HG03064 (cell line): ENCODE measurements at regions not wholly inside any gene's neighbourhood (a gene's known extent, or its start where the extent isn't known, plus 50 kb on each side); places are given as distances from the start of the nearest gene placed in this dataset.
"Not testable (repeated sequence)": the region's sequence is repeated elsewhere in the genome, so short reads cannot be mapped to it uniquely, and the experiment has no call there.

ENCODE experiments used
- ATAC-seq: cut with Tn5 transposase; IDR thresholded peaks from one replicate; pipeline ENCODE4 v1.9.1; 2021; ENCODE audit warnings: low read depth; ENCODE audit not compliant: unreplicated experiment

DNA sequence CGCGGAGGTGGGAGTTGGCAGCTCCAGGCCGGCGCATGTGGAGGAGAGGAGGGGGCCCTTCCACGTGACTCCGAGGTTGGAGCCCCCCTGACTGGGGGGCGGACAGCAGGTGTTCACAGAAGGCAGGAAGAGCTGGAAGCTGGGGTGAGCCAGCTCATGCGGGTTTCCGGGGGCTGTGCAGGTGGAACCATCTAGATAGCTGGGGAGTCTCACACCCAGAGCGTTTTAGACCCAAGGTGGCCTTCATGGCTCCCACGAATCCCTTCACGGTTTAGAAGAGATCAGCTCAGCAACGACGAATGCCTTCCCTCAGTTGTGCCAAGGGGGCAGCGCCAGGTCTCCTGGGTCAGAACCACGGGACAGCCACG lies 740.5 kb upstream of the SALL3 start:
- no peak for ATAC-seq

DNA sequence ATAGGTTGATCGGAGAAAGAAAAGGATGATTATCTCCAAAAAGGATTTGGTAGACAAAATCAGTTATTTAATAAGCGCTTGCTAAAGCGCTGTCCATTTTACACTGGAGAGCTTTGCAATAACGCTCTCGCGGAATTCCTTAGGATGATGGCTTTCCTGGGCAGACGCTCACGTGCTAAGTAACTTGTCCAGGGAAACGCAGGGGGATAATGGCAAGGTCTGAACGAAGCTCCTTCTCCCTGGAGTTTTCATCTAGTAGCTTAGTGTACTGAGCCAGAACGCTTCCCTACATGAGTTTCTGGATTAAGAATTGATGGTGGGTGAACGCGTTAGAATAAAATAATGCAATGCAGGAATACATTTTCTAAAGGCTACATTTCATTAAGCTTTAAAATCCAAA lies 739.5 kb upstream of the SALL3 start:
- no peak for ATAC-seq

DNA sequence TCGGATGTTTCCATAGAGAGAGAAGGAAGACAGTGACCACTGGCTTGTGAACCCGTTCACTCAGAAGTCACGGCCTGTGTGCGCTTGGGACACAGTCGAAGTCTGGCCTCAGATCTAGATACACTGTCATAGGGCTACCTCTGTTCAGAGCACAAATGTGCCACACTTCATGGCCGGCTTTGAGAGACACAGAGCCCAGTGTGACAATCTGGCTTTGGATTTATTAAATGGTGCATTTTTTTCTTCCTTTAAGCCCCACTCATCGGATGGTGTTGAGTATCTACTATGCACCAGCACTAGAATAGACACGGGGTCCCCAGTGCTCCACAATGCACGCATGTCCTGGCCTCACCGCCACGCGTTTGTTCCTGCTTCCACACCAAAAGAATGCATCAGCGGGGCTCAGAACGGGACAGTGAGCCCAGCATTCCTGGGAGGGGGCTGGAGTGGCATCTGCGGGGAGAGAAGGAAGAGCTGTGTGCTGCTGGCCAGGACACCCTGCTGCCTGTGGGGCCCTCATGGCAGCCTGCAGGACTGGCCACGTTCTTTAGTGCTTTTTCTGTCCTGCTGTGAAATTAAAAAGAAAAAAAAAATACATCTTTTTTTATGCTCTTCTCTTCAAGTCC lies 738.9 kb upstream of the SALL3 start:
- no peak for ATAC-seq

DNA sequence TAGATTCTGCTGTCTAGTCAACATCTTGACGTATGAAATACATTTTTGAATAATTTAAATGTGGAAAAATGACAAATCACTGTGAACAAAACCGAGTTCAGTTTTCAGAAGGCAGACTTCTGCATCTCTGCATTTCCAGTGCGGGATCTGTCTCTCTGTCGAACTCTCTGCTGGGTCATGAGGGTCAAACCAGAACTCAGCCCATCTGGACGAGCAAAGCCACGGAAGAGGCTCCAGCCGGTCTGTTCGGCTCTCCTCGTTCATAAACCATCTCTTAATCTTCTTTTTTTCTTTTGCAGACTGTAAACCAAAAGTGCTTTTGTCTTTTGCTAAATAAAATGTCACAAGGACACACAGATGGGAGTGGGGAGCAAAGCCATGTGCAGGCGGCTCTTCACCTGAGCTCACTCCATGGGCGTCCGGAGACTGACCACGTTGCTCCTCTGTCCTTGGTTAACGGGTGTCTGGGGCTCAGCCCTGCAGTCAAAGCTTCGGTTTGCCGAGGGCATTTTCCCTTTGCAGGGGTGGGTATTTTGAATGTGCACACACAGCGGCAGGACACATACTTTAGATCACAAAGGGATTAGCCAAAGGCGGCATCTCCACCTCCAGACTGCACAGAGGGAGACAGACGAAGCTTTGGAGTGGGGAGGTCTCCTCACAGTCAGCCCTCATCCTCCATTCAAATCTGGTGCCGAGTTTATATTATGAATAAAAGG lies 737.9 kb upstream of the SALL3 start:
- ATAC-seq, result no peak

DNA sequence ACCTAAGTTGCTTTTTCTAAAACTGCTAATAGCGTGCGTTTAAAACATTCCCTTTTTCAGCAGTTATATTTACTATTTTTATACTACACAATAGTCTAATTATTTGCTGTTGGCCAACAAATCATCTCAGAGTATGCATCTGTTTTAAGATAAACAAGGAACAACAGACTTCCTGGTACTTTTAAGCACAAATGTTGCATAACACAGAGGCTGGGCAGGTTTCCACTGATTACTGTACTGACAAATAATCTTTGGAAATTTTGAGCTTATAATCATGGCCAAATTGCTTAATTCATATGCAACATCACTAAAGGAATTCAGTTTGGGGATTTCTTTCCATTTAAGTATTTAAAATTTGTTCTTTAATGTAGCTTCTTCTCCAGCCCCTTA lies 737.4 kb upstream of the SALL3 start:
- no peak for ATAC-seq

DNA sequence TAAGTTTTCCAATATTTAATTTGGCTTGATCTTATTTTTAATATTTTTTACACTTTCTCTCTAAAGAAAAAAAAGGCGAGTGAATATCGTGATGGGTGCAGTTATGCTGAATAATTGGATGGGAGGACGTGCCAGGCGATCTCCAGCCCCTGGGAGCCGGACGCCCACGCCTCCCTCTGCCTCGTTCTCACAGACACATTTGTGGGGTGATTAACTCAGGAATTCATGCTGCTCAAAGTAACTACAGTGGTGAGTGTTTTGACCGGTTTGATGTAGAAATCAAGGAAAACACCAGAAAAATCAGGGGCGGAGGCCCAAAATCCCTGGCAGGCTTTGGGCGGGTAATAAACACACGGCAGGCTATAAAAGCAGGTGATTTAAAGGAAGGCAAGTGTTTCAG lies 736.8 kb upstream of the SALL3 start:
- ATAC-seq, result no peak

DNA sequence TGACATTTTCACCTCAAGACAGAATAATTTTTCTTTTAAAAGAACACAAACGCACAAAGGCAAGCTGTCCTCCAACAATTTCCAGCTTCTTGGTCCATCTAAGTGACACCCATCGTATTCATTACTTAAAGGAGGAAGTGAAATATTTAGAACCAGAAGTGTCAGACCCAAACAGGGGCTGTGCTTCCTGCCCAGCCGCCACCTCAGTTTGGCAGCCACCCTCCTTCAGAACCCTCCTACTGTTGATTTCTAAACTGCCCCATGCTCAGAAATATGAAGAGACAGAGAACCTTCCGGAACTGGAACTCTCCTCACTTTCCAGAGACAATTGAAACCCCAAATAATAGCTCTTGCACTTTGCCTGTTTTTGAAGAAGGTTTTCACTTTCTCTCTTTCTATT lies 734.8 kb upstream of the SALL3 start:
- ATAC-seq, result no peak

DNA sequence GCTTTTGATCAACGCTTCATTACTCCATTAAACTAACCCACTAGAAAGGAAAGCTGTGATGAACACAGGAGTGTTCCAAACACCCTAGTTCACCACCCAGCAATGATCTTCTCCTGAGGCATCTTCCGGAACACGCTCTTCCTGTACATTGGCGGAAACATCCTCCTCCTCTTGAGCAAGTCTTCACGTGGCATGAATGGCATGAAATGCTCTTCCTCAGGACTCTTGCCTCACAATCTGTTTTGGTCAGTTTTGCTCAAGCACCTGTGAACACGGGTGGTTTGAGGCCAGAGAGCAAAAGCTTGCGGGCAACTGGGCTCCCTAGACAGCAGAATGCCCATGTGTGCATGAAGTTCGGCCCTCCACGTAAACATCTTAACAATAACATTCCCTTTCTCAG lies 734.2 kb upstream of the SALL3 start:
- ATAC-seq, result no peak

DNA sequence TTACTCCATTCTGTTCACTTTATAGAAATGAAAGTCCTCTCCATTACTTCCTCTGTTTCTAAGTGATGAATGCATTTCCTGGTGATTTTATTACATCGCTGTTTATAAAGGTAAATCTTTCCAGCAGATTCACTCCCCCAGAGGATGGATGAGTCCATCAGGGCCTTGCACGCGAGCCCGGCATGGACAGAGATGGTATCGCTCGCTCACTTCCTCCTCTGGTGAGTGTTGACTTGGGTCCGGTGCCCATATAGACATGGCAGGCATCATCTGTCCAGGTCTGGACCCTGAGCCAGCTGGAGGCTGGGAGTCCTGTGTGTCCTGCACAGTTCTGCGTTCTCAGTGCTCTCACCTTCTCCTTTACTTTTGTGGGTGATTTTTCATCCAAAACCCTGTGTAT lies 733.6 kb upstream of the SALL3 start:
- no peak for ATAC-seq

DNA sequence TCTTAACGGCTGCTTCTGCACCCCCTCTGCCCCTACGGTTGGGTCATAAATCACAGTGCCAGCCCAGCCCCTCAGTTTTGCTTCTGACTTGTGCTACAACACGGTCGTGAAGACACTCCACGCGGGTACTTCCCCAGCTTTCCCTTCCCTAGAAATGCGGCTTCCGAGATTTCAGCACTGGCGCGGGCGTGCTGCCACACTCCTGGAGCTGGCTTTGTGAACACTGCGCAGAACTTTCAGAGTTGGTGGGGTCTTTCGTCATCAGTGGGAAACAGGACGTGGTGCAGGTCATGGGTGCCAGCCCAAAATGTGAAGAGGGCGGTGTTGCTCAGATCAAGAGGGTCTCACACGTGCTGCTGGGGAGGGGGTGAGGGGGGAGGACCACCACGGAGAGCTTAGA lies 733.0 kb upstream of the SALL3 start:
- no peak for ATAC-seq

DNA sequence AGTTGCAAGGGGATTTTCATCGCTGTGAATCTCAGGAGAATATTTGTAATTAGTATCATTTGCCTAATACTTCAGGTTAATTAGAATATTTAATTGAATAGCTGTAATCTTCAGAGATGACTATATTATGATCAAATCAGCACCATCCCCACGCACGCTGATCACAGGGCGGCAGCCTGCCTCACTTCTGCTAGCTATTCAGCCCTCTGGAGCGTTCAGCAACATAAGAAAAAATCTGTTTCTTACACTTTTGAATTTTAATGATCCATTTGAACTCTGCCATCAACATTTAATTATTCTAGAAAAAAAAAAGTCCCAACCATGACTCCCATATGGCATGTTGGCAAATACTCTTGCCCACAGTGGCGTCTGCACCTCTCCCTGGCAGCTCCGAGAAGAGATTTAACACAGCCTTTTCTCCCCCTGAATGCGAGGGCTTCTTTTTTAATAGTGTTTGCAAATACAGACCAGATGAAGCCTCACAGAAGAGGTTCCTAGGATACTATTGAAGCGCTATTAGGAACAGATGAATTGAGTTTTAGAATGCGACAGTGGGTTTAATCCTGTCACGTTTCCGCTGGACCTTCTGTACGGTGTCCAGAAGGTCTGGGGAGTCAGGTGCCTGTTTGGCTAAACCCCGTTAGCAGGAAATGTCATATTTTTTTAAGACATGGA lies 731.9 kb upstream of the SALL3 start:
- no peak for ATAC-seq

DNA sequence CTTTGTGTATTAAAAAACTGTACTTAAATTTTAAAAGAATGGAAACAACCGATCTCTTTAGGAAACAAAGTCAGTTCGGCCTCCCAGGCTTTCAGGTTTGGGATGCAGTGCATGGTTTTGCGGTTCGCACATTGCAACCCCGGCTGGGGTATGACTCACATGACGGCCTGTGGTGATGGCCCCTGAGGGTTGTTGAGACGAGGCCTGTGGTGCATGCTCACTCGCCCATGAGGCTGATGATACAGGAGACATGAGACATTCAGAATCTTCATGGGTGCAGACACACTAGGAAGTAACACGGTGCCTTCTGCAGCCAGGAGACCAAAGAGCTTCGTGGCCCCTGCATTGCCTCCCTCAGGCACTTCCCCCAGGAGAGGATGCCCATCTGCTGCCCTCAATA lies 724.6 kb upstream of the SALL3 start:
- no peak for ATAC-seq

DNA sequence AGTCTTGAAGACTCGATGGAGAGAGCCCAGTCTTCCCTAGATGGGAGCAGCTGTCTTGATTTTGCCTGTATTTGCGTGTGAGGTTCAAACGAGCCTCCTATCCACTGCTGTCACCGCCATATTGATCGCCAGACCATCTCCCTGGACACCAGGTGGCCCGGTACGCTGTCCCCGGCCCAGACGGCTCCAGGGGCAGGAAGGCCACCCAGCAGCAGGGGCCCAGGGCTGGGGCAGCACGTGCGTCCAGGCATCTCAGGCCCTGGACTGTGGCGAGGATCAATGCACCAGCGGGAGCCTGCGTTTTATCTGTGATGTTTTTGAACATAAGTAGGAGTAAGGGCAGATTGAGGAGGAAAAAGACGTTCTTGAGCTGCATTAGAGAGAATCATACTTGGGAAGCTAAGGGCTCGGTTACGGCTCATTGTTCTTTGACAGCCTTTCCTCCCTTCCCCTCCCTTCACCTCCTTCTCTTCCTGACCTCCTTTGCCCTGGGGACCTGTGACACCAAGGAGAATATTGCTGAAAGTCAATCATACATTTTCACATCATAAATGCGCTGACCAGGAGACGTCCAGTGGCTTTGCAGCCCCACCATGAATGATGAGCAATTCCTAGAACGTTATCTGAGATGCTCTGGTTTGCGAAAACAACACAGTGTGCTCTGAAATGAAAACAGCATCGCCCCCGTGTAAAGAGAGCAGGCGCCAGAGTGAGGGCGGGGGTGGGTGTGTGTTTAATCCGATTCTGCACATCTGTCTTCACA lies 711.2 kb upstream of the SALL3 start:
- no peak for ATAC-seq

DNA sequence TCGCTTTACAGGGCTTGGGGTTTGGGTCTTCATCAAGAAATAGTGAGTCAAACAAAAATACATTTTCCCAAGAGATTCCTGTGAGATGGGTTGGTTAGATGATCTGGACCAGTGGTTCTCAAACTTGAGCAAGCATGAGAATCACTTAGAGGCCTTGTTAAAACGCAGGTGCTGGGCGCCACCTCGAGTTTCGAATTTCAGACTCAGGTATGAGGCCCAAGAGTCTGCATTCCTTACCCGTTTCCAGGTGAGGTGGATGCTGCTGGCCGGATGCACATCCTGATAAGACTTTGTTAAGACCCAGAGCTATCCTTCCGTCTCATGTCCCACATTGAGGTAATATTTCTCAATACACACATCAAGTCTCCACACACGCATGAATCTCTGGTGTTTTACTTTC lies 707.8 kb upstream of the SALL3 start:
- ATAC-seq, result no peak

DNA sequence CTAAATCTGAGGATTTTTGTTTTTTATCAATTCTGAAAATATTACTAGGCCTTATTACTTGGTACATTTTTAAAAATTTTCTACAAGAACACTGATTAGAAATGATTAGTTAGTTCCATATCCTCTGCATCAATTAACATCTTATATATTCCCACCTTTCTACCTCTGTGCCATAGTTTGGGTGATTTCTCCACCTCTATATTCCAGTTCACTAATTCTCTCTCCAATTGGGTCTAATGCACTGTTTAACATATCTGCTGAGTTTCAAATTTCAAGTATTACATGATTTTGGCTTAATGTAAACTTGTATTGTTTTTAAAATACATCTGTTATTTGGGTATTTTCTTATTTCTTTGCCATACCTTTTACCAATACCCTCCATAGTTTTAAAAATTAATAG lies 705.7 kb upstream of the SALL3 start:
- ATAC-seq, result no peak

DNA sequence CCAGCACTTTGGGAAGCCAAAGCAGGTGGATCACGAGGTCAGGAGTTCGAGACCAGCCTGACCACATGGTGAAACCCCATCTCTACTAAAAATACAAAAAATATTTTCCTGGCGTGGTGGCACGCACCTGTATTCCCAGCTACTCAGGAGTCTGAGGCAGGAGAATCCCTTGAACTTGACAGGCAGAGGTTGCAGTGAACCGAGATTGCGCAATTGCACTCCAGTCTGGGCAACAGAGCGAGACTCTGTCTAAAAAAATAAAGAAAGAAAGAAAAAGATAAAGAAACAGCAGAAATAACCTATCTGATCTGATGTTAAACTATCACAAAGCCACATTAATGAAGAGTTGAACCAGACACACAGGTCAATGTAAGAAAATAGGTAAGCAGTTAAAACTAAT lies 696.2 kb upstream of the SALL3 start:
- not testable (repeated sequence) for ATAC-seq

DNA sequence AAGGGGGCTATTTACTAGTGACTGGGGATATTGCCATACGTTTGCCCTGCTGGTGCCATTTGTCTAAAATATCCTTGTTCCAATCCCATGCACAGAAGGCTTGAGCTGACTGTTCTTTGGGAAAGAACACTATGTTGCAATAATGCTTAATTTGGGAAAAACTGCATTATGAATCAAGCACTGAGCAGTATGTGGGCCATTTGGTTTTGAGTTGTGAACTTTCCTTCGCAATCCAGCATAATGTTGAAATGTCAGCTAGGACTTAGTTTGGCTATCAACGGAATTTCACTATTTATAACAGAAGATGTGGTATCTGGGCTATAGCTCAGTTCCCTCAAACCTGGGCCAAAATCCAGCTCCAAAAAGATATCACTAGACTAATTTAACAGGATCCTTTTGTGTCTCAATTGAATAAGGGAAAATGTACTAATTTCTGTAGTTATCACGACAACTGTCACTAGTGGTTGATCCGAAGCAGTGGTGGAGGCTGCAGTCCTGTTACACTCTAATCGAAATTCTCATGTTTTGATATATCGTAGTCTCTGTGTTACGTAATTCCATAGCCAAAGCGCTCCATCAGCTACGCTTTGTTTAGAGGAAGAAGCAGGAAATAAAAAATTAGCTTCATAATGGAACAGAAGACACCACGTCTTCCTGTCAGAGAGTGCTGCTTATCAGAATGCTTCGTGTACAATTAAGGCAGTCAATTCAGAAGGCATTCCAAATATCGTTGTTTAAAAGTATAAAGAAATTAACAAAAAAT lies 686.8 kb upstream of the SALL3 start:
- ATAC-seq, result no peak

DNA sequence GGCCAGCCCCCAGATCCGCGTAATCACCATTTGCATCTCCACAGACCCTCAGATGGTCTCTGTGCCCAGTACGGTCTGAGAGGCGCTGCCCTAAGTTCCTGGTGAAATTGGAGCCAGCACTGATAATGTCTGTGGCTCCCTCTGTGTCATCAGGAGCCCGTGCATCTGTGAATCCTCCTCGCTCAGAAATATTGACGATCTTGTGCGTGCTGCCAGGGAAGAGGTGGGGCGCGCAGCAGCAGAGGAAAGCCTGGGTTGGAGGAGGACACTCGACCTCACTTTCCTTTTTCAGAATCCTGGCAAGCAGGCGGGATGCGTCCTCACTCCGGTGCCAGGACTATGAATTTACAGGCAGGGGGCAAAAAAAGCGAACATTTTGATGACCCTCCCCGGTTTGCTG lies 686.1 kb upstream of the SALL3 start:
- no peak for ATAC-seq

DNA sequence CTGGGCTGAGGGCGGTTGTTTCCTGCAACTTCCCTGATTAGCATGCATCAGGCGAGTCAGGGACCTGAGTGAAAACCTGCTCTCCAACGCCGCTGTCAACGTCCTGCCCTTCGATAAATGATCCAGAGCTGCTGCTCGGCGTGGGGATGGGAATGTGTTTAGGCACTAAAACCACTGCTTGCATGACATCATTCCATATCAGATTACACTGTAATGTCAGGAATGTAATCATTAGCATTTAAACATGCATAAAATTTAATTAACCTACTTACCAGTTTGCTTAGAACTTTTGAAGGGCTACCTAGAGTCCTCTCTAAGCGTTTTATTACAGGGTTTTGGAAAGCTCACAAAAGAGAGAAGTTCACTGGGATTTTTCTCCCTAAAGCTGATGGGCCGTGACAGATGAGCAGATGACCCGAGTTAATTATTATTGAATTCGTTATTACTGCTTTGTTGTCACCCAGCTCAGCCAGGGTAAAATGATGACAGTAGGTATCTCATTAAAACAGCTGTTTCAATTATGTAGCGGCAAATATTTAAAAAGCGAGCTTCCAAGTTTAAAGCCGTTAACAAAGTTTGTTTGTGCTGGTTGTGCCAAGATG lies 685.6 kb upstream of the SALL3 start:
- ATAC-seq, result no peak

DNA sequence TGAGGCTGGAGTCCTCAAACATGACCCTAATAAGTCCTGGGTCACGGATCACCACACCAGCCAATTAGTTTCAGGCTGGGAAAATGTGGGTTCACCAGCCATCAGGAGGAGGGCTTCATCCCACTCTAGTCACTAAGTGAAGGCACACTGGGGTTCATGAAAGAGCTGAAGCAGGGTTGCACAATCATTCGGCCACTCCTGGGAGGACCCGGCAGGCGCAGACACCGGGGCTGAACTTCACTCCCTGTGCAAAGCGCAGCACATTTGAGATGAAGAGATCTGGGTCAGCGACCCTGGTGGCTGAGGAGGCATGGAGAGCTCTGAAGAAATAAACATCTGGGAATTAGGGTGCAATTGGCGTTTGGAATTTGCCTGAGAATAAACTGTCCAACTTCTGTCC lies 684.4 kb upstream of the SALL3 start:
- ATAC-seq, result no peak
